ENCODE measurements at regions not wholly inside any gene's neighbourhood (a gene's known extent, or its start where the extent isn't known, plus 50 kb on each side); places are given as distances from the start of the nearest gene placed in this dataset.

DNA sequence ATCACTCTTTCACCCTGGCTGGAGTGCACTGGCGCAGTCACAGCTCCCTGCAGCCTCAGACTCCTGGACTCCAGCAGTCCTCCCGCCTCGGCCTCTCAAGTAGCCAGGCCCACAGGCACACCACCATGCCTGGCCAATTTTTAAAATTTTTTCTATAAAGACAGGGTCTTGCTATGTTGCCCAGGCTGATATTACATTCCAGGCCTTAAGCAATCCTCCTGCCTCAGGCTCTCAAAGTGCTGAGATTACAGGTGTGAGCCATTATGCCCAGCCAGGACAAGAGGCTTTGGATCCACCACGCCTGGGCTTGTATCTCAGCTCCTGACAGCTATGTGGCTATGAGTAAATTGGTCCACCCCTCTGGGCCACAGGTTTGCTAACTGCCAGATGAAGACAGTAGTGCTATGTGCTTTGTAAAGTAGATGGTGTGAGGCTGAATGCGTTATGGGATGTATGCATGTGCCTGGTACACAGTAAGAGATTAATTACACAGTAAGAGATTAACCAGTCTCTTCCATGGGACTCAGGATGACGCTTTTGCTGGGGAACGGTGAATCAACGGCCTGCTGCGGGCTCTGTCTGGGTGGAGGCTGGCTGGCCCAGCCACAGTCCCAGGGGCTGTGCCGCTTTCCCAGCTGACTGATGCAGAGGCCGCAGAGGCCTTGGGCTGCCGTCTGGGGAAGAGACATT lies 53.3 kb upstream of the NCOR2 start:
- TF ChIP-seq, protein P1, sequence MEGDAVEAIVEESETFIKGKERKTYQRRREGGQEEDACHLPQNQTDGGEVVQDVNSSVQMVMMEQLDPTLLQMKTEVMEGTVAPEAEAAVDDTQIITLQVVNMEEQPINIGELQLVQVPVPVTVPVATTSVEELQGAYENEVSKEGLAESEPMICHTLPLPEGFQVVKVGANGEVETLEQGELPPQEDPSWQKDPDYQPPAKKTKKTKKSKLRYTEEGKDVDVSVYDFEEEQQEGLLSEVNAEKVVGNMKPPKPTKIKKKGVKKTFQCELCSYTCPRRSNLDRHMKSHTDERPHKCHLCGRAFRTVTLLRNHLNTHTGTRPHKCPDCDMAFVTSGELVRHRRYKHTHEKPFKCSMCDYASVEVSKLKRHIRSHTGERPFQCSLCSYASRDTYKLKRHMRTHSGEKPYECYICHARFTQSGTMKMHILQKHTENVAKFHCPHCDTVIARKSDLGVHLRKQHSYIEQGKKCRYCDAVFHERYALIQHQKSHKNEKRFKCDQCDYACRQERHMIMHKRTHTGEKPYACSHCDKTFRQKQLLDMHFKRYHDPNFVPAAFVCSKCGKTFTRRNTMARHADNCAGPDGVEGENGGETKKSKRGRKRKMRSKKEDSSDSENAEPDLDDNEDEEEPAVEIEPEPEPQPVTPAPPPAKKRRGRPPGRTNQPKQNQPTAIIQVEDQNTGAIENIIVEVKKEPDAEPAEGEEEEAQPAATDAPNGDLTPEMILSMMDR (IDR thresholded peaks at IDR 0.05; ENCODE audit: low read length): no peak
- TF ChIP-seq EZH2 (IDR thresholded peaks at IDR 0.05; ENCODE audit: borderline replicate concordance, low read length): no peak

Measured in OCI-LY1 (cell line).